CD14-positive monocyte (primary cell): ENCODE measurements at regions not wholly inside any gene's neighbourhood (a gene's known extent, or its start where the extent isn't known, plus 50 kb on each side); places are given as distances from the start of the nearest gene placed in this dataset.

Experiments used
- DNase-seq, 3 donors: peaks; one replicate each; pipeline ENCODE4 v3.0.0-alpha.2; 2011 to 2022
- H2AFZ ChIP-seq: 2 replicates; pipeline ENCODE4 v1.6.0; 2012; ENCODE audit warnings: mild to moderate bottlenecking, low read depth, low read length, inconsistent platforms; ENCODE audit not compliant: insufficient read depth, poor library complexity, severe bottlenecking
- H3K27ac ChIP-seq, 2 donors: 1 replicate in 1 of 2; 2 replicates in 1 of 2; pipeline ENCODE4 v1.5.1; 2012 to 2013; ENCODE audit warnings: low read length in 2 of 2, control low read depth in 1 of 2, inconsistent platforms in 1 of 2, low read depth in 1 of 2, mild to moderate bottlenecking in 1 of 2
- H3K27me3 ChIP-seq, 2 donors: one replicate each; pipeline versions ENCODE4 v1.6.0 to v1.6.1; 2011 to 2013; ENCODE audit warnings: low read length in 2 of 2; ENCODE audit not compliant: control insufficient read depth in 2 of 2, insufficient read depth in 2 of 2
- H3K36me3 ChIP-seq, 2 donors: replicated peaks in 1 of 2; 1 replicate in 1 of 2; 2 replicates in 1 of 2; pipeline versions ENCODE4 v1.5.1 to v1.6.1; 2012 to 2013; ENCODE audit warnings: low read length in 2 of 2, control low read depth in 1 of 2, inconsistent platforms in 1 of 2, mild to moderate bottlenecking in 1 of 2; ENCODE audit not compliant: insufficient read depth in 2 of 2, control insufficient read depth in 1 of 2
- H3K4me1 ChIP-seq, 2 donors: 1 replicate in 1 of 2; 2 replicates in 1 of 2; pipeline versions ENCODE4 v1.5.1 to v1.6.1; 2012 to 2013; ENCODE audit warnings: low read length in 2 of 2, control low read depth in 1 of 2, inconsistent platforms in 1 of 2, mild to moderate bottlenecking in 1 of 2, moderate library complexity in 1 of 2; ENCODE audit not compliant: insufficient read depth in 2 of 2, control insufficient read depth in 1 of 2
- H3K4me2 ChIP-seq: replicated peaks from 2 replicates; pipeline ENCODE3; 2012; ENCODE audit warnings: low read length, moderate library complexity, mild to moderate bottlenecking; ENCODE audit not compliant: poor library complexity, severe bottlenecking; ENCODE audit errors: extremely low read depth
- H3K4me3 ChIP-seq, 3 experiments: fragments of 200-600 bp in 1 of 3; sonication (generic) in 1 of 3; replicated peaks in 1 of 3; 1 replicate in 2 of 3; 2 replicates in 1 of 3; pipeline ENCODE4 v1.5.1; 2011 to 2013; ENCODE audit warnings: low read length in 3 of 3, mild to moderate bottlenecking in 3 of 3, control low read depth in 2 of 3, low read depth in 2 of 3, inconsistent platforms in 1 of 3, moderate library complexity in 1 of 3
- H3K79me2 ChIP-seq: 2 replicates; pipeline ENCODE4 v1.6.0; 2012; ENCODE audit warnings: mild to moderate bottlenecking, control low read depth, inconsistent platforms, low read length, moderate library complexity; ENCODE audit not compliant: insufficient read depth
- H3K9ac ChIP-seq: 2 replicates; pipeline ENCODE4 v1.6.0; 2017; ENCODE audit warnings: low read length, mild to moderate bottlenecking; ENCODE audit not compliant: insufficient read depth, poor library complexity, severe bottlenecking
- H3K9me3 ChIP-seq, 2 donors: replicated peaks in 1 of 2; 1 replicate in 1 of 2; 2 replicates in 1 of 2; pipeline versions ENCODE4 v1.5.1 to v1.6.1; 2012 to 2013; ENCODE audit warnings: low read length in 2 of 2, control low read depth in 1 of 2; ENCODE audit not compliant: control insufficient read depth in 1 of 2, insufficient read depth in 1 of 2
- H4K20me1 ChIP-seq: 2 replicates; pipeline ENCODE4 v1.6.0; 2012; ENCODE audit warnings: mild to moderate bottlenecking, low read length, control low read depth, moderate library complexity; ENCODE audit not compliant: insufficient read depth
- H3K27ac Mint-ChIP-seq, 7 donors: one replicate each; pipeline ENCODE4 v1.8.0; 2020; ENCODE audit warnings: mild to moderate bottlenecking in 7 of 7, mixed read lengths in 7 of 7, moderate library complexity in 6 of 7, inconsistent platforms in 2 of 7
- H3K27me3 Mint-ChIP-seq, 3 donors: one replicate each; pipeline ENCODE4 v1.8.0; 2021 to 2022; ENCODE audit warnings: low read depth in 3 of 3, mild to moderate bottlenecking in 3 of 3, mixed read lengths in 3 of 3, moderate library complexity in 3 of 3, inconsistent platforms in 1 of 3
- H3K36me3 Mint-ChIP-seq, 2 donors: one replicate each; pipeline ENCODE4 v1.8.0; 2020; ENCODE audit warnings: mixed read lengths in 2 of 2, inconsistent platforms in 1 of 2, mild to moderate bottlenecking in 1 of 2
- H3K4me1 Mint-ChIP-seq: one replicate; pipeline ENCODE4 v1.8.0; 2020; ENCODE audit warnings: mild to moderate bottlenecking, mixed read lengths
- H3K4me3 Mint-ChIP-seq, 2 donors: one replicate each; pipeline ENCODE4 v1.8.0; 2020; ENCODE audit warnings: mild to moderate bottlenecking in 2 of 2, mixed read lengths in 2 of 2, moderate library complexity in 1 of 2
- H3K9me3 Mint-ChIP-seq, 7 donors: one replicate each; pipeline ENCODE4 v1.8.0; 2020 to 2022; ENCODE audit warnings: mixed read lengths in 7 of 7, mild to moderate bottlenecking in 6 of 7, moderate library complexity in 6 of 7, inconsistent platforms in 2 of 7
- WGBS: methylation state at CpG from one replicate; pipeline ENCODE4 v1.1.5; 2013; ENCODE audit warnings: missing lambda C conversion rate; ENCODE audit not compliant: insufficient coverage; 5-methylcytosine and 5-hydroxymethylcytosine counted together
- intact Hi-C, 2 donors: fragments of 100-400 bp; cut with micrococcal nuclease; formaldehyde crosslinking; loops; one replicate each; pipeline versions ENCODE4 v1.15.0 to v1.15.1; 2023
- TF ChIP-seq, protein P1 (sequence below): fragments of 200-600 bp; IDR thresholded peaks from one replicate; pipeline ENCODE4 v1.8.0; 2022; ENCODE audit warnings: antibody characterized with exemption, mild to moderate bottlenecking

DNA sequence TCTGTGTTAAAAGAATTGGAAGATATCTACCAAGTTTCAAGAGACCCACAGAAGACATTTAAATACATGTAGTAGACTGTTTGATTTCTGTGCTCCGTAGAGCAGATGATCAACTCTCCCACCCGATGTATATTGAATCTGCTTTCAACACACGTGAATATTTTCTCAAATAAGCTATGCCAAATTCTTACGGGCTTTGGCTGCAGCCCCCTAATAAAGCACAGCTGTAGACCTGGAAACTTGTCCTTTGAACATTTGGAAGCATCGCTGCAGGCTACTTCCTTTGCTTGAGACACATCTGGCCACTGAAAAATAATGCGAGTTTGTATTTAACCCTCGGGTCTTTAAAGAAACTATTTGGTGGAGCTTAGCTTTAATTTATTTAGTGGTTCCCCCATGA lies 98.3 kb upstream of the SELENOK start:
- Histone ChIP-seq H3K79me2 (no peaks in the 10 kb centered on the region), H4K20me1 (no peaks in the 10 kb centered on the region), H3K9ac (no peak overlapping the region), H3K36me3 (no peaks in the 10 kb centered on the region), H3K4me2 (no peak overlapping the region), H3K27me3 (no peaks in the 10 kb centered on the region), H3K27ac (no peak overlapping the region), H3K9me3 (no peaks in the 10 kb centered on the region), H3K4me1 (no peaks in the 10 kb centered on the region), H3K4me3 (no peak overlapping the region), H2AFZ (no peak overlapping the region)
- intact Hi-C loops = no loop called here
- peaks cover 0 to 8% (median 3%) of the 10 kb centered on the region in 7 donors for H3K9me3 Mint-ChIP-seq
- TF ChIP-seq, protein P1, sequence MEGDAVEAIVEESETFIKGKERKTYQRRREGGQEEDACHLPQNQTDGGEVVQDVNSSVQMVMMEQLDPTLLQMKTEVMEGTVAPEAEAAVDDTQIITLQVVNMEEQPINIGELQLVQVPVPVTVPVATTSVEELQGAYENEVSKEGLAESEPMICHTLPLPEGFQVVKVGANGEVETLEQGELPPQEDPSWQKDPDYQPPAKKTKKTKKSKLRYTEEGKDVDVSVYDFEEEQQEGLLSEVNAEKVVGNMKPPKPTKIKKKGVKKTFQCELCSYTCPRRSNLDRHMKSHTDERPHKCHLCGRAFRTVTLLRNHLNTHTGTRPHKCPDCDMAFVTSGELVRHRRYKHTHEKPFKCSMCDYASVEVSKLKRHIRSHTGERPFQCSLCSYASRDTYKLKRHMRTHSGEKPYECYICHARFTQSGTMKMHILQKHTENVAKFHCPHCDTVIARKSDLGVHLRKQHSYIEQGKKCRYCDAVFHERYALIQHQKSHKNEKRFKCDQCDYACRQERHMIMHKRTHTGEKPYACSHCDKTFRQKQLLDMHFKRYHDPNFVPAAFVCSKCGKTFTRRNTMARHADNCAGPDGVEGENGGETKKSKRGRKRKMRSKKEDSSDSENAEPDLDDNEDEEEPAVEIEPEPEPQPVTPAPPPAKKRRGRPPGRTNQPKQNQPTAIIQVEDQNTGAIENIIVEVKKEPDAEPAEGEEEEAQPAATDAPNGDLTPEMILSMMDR = no peak
- 87% methylated on average over 3 of the region's 7 CpGs for WGBS
- H3K4me1 Mint-ChIP-seq = no peaks in the 10 kb centered on the region
- H3K27me3 Mint-ChIP-seq = peaks cover 2 to 3% (median 3%) of the 10 kb centered on the region in 3 donors
- no peaks in the 10 kb centered on the region for H3K36me3 Mint-ChIP-seq
- DNase-seq = no peak
- no peak overlapping the region for H3K27ac Mint-ChIP-seq
- H3K4me3 Mint-ChIP-seq = no peak overlapping the region

DNA sequence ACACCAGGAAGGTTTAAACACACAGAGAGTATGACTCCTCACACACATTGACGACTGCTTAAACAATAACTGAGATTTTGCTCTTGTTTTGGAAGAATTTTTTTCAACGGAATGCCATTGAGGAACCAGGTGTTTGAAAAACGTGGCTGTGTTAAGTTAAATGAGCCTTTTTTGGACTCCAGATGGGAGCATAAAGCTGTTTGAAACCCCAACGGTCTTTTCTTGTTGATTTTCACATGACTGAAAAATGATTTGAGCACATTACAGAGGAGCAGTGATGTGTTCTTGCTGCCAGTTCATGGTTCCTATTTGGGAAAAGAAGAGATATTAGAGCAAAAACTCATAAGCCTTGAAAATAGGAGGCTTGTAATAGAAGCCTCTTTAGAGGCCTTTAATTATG lies 97.8 kb upstream of the SELENOK start:
- H3K4me1 ChIP-seq = no peaks in the 10 kb centered on the region
- no peak overlapping the region for H3K4me3 ChIP-seq
- TF ChIP-seq, protein P1 = no peak
- H3K4me2 ChIP-seq = no peak overlapping the region
- no peaks in the 10 kb centered on the region for H3K79me2 ChIP-seq
- no peaks in the 10 kb centered on the region for H3K36me3 ChIP-seq
- H3K9me3 Mint-ChIP-seq = peaks cover 0 to 11% (median 3%) of the 10 kb centered on the region in 7 donors
- no peak overlapping the region for H3K27ac ChIP-seq
- H3K4me3 Mint-ChIP-seq = no peak overlapping the region
- H2AFZ ChIP-seq = no peak overlapping the region
- H3K9me3 ChIP-seq = no peaks in the 10 kb centered on the region
- H3K27ac Mint-ChIP-seq = no peak overlapping the region
- H3K4me1 Mint-ChIP-seq = no peaks in the 10 kb centered on the region
- no peak for DNase-seq
- intact Hi-C loops = no loop called here
- H3K9ac ChIP-seq = no peak overlapping the region
- H3K36me3 Mint-ChIP-seq = no peaks in the 10 kb centered on the region
- H3K27me3 Mint-ChIP-seq = peaks cover 2 to 3% (median 3%) of the 10 kb centered on the region in 3 donors
- no peaks in the 10 kb centered on the region for H4K20me1 ChIP-seq
- H3K27me3 ChIP-seq = no peaks in the 10 kb centered on the region
- 81% methylated on average over 3 of the region's 4 CpGs for WGBS
